Nephron progenitor cell (in vitro differentiated cells): ENCODE measurements at regions not wholly inside any gene's neighbourhood (a gene's known extent, or its start where the extent isn't known, plus 50 kb on each side); places are given as distances from the start of the nearest gene placed in this dataset.

Experiments
- DNase-seq: peaks from one replicate; pipeline ENCODE4 v3.0.0; 2021
- H3K27ac Mint-ChIP-seq: 2 replicates; pipeline ENCODE4 v1.8.0; 2021; ENCODE audit warnings: mild to moderate bottlenecking, moderate library complexity, mixed read lengths
- H3K27me3 Mint-ChIP-seq: 2 replicates; pipeline ENCODE4 v1.8.0; 2021; ENCODE audit warnings: mild to moderate bottlenecking, low read depth, mixed read lengths; ENCODE audit not compliant: poor library complexity
- H3K36me3 Mint-ChIP-seq: 2 replicates; pipeline ENCODE4 v1.8.0; 2021; ENCODE audit warnings: low read depth, mixed read lengths
- H3K4me1 Mint-ChIP-seq: 2 replicates; pipeline ENCODE4 v1.8.0; 2021; ENCODE audit warnings: mixed read lengths
- H3K4me3 Mint-ChIP-seq: 2 replicates; pipeline ENCODE4 v1.8.0; 2021; ENCODE audit warnings: mild to moderate bottlenecking, moderate library complexity, mixed read lengths
- H3K9me3 Mint-ChIP-seq: 2 replicates; pipeline ENCODE4 v1.8.0; 2021; ENCODE audit warnings: mild to moderate bottlenecking, moderate library complexity, mixed read lengths
- TF ChIP-seq, protein P1 (sequence below): fragments of 200-600 bp; sonication (generic); IDR thresholded peaks from 2 replicates; pipeline ENCODE4 v1.5.0; 2021; ENCODE audit warnings: antibody characterized with exemption

DNA sequence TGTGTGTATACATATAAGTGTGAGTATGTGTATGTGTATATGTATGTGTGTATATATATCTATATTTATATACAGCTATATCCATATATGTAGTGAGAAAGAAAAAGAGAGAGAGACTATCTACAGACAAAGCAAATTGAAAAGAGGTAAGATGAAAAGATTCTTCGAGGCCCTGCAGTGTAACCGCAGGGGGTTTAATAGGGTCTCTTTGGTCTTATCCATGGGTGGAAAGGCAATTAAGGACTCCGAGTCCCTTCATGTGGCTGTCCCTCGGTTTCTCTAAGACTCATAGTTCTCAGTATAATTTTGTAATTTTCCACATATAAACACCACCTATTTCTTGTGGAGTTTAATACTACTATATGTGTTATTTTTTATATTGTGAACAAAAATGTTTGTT, 50.6 kb upstream of the JAZF1 start:
- no peak overlapping the region for H3K4me3 Mint-ChIP-seq
- TF ChIP-seq, protein P1, sequence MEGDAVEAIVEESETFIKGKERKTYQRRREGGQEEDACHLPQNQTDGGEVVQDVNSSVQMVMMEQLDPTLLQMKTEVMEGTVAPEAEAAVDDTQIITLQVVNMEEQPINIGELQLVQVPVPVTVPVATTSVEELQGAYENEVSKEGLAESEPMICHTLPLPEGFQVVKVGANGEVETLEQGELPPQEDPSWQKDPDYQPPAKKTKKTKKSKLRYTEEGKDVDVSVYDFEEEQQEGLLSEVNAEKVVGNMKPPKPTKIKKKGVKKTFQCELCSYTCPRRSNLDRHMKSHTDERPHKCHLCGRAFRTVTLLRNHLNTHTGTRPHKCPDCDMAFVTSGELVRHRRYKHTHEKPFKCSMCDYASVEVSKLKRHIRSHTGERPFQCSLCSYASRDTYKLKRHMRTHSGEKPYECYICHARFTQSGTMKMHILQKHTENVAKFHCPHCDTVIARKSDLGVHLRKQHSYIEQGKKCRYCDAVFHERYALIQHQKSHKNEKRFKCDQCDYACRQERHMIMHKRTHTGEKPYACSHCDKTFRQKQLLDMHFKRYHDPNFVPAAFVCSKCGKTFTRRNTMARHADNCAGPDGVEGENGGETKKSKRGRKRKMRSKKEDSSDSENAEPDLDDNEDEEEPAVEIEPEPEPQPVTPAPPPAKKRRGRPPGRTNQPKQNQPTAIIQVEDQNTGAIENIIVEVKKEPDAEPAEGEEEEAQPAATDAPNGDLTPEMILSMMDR: no peak
- no peak for DNase-seq
- no peaks in the 10 kb centered on the region for H3K4me1 Mint-ChIP-seq
- peaks cover 3% of the 10 kb centered on the region for H3K27me3 Mint-ChIP-seq
- H3K36me3 Mint-ChIP-seq: no peaks in the 10 kb centered on the region
- no peak overlapping the region for H3K27ac Mint-ChIP-seq
- no peaks in the 10 kb centered on the region for H3K9me3 Mint-ChIP-seq

DNA sequence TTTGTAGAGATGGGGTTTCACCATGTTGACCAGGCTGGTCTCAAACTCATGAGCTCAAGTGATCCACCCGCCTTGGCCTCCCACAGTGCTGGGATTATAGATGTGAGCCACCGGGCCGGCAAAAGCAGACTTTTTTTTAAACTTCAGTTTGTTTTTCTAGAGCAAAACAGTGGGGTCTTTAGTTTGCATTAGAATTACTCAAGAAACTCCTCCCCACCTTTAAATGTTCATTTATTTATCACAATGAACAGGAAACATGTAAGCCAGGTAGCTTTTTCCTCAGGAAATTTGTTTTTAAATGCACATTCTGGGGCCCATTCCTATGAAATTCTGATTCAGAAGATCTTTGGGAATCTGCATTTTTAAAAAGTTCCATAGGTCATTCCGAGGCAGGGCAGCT, 56.0 kb upstream of the JAZF1 start:
- no peak for DNase-seq
- H3K4me3 Mint-ChIP-seq: no peak overlapping the region
- H3K27ac Mint-ChIP-seq: no peak overlapping the region
- no peaks in the 10 kb centered on the region for H3K9me3 Mint-ChIP-seq
- peaks cover 3% of the 10 kb centered on the region for H3K27me3 Mint-ChIP-seq
- H3K36me3 Mint-ChIP-seq: no peaks in the 10 kb centered on the region
- H3K4me1 Mint-ChIP-seq: no peaks in the 10 kb centered on the region
- TF ChIP-seq, protein P1: no peak

DNA sequence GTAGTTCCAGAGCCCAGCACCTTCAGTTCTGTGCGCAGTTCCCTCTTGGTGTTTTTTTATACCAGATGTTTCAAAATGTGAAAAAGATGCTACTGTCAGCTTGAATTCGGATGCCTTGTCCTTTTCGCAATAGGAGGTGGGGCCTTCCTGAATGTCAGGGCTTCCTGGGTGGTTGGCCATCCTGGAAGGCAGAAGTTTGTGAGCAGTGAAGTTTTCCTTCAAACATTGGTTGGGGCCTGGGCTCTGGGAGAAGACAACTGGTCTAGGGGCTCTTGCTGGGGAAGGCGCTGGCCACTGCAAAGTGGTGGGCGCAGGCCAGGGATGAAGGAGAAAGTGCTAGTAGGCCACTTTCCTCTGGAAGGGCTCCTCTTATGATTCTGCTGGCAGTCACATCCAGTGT, 56.8 kb upstream of the JAZF1 start:
- Mint-ChIP-seq H3K4me3 (no peak overlapping the region), H3K27ac (no peak overlapping the region), H3K9me3 (no peaks in the 10 kb centered on the region), H3K4me1 (no peaks in the 10 kb centered on the region), H3K27me3 (no peaks in the 10 kb centered on the region), H3K36me3 (no peaks in the 10 kb centered on the region)
- DNase-seq: no peak
- TF ChIP-seq, protein P1: no peak

DNA sequence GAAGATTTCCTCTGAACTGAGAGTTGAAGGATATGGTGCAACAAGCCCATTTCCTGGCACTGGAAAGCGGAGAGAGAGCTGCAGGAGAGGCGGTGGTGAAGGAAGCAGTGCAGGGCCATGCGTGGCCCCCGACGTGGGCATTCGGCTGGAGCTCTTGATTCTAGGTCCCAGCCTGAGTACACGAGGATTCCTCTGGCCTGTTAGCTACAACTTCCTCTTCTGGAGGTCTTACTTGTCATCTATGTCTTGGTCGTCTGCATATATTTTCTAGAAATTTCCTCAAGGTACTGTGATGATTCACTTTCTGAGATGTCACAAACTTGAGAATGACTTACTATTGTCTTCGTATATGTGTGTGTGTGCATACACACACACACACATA, 59.2 kb upstream of the JAZF1 start:
- TF ChIP-seq, protein P1: no peak
- no peak overlapping the region for H3K27ac Mint-ChIP-seq

DNA sequence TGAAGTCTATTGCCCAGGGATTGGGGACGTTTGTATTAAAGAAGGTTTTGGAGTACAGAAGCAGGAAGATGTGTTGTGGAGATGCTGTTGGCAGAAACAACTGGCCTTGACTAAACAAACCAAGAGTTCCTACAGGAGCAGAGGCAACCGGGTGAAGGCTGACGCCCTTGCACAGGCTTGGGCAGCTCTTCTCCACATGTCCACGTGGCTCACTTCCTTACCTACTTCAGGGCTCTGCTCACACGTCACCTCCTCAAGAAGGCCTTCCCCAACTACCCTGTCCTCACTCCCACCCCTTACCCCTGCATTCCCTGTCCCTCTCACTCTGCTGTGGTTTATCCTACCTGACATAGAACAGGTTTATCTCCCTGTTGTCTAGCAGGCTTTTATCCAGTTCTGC, 59.9 kb upstream of the JAZF1 start:
- Mint-ChIP-seq H3K36me3 (no peaks in the 10 kb centered on the region), H3K27ac (no peak overlapping the region), H3K4me3 (no peak overlapping the region), H3K27me3 (no peaks in the 10 kb centered on the region), H3K9me3 (no peaks in the 10 kb centered on the region), H3K4me1 (no peaks in the 10 kb centered on the region)
- TF ChIP-seq, protein P1: no peak
- DNase-seq: no peak

More for the DNA sequence above, 59.2 kb upstream of the JAZF1 start:
- no peaks in the 10 kb centered on the region for H3K4me1 Mint-ChIP-seq
- no peaks in the 10 kb centered on the region for H3K36me3 Mint-ChIP-seq
- H3K4me3 Mint-ChIP-seq: no peak overlapping the region
- H3K27me3 Mint-ChIP-seq: no peaks in the 10 kb centered on the region
- DNase-seq: no peak
- H3K9me3 Mint-ChIP-seq: no peaks in the 10 kb centered on the region

DNA sequence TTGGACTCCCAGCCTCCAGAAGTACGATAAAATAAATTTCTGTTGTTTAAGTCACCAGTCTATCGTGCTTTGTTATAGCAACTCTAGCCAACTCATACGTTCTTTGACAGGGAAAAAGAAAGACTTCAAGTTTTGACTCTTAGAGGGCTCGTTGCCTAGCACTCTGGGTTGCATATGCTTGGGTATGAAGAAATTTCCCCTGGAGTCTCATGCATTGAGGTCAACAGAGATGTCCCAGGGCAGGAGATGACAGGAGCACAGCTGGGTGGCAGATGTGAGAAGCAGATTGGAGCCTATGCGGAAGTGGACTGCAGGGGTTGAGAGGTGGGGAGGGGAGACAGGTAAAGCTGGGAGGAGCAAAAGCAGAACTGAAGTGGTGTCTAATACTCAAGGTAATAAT, 63.3 kb upstream of the JAZF1 start:
- no peak overlapping the region for H3K27ac Mint-ChIP-seq
- no peak overlapping the region for H3K4me3 Mint-ChIP-seq
- peaks cover 3% of the 10 kb centered on the region for H3K9me3 Mint-ChIP-seq
- DNase-seq: no peak
- H3K4me1 Mint-ChIP-seq: no peaks in the 10 kb centered on the region
- H3K27me3 Mint-ChIP-seq: no peaks in the 10 kb centered on the region
- H3K36me3 Mint-ChIP-seq: no peaks in the 10 kb centered on the region
- TF ChIP-seq, protein P1: no peak
